ENCODE measurements at regions not wholly inside any gene's neighbourhood (a gene's known extent, or its start where the extent isn't known, plus 50 kb on each side); places are given as distances from the start of the nearest gene placed in this dataset.

DNA sequence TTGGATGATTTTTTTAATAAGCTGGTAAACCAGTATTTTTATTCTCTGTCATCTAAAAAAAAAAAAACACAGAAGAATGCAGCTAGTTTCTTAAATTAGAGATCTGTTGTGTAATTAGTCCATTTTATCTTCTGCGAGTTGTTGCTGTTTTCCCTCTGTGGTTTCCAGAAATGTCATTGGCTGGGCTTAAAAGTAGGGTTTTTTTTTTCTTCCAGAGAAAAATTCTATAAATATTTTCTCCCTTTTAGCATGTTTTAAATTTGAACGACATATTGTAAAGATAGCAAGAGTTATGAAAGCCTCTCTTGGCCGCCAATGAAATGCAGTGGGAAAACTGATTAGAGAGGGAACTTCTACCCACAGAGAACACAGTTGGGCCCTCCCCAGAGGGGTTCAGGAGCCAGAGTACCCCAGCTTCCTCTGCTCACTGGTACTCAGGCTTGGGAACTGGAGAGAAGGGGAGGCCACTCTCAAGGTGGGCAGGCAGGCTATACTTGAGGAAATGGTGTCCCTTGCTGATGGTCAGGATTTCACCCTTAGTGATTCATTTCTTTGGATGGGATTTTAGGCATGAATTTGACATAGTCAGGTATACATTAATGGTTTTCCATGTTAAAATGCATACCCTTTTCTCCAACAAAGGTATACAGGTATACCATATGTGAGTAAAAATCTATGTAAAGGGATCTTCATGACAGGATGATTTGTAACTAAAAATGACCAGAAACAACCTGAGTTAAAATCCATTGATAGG, 166.1 kb downstream of the BCOR start:
- no peak for TF ChIP-seq EZH2 (IDR thresholded peaks at IDR 0.05; ENCODE audit: borderline replicate concordance, insufficient read depth, low read length, poor library complexity, severe bottlenecking)
- TF ChIP-seq, protein P1, sequence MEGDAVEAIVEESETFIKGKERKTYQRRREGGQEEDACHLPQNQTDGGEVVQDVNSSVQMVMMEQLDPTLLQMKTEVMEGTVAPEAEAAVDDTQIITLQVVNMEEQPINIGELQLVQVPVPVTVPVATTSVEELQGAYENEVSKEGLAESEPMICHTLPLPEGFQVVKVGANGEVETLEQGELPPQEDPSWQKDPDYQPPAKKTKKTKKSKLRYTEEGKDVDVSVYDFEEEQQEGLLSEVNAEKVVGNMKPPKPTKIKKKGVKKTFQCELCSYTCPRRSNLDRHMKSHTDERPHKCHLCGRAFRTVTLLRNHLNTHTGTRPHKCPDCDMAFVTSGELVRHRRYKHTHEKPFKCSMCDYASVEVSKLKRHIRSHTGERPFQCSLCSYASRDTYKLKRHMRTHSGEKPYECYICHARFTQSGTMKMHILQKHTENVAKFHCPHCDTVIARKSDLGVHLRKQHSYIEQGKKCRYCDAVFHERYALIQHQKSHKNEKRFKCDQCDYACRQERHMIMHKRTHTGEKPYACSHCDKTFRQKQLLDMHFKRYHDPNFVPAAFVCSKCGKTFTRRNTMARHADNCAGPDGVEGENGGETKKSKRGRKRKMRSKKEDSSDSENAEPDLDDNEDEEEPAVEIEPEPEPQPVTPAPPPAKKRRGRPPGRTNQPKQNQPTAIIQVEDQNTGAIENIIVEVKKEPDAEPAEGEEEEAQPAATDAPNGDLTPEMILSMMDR (IDR thresholded peaks at IDR 0.05; ENCODE audit: poor library complexity, severe bottlenecking): no peak
- TF ChIP-seq EP300 (conservative IDR thresholded peaks at IDR 0.05; ENCODE audit: poor library complexity, severe bottlenecking): no peak
- no peak for TF ChIP-seq TAF1 (IDR thresholded peaks at IDR 0.05; ENCODE audit: low read depth)
- TF ChIP-seq MXI1 (conservative IDR thresholded peaks at IDR 0.05; ENCODE audit: poor library complexity, severe bottlenecking): no peak
- TF ChIP-seq, protein P2, sequence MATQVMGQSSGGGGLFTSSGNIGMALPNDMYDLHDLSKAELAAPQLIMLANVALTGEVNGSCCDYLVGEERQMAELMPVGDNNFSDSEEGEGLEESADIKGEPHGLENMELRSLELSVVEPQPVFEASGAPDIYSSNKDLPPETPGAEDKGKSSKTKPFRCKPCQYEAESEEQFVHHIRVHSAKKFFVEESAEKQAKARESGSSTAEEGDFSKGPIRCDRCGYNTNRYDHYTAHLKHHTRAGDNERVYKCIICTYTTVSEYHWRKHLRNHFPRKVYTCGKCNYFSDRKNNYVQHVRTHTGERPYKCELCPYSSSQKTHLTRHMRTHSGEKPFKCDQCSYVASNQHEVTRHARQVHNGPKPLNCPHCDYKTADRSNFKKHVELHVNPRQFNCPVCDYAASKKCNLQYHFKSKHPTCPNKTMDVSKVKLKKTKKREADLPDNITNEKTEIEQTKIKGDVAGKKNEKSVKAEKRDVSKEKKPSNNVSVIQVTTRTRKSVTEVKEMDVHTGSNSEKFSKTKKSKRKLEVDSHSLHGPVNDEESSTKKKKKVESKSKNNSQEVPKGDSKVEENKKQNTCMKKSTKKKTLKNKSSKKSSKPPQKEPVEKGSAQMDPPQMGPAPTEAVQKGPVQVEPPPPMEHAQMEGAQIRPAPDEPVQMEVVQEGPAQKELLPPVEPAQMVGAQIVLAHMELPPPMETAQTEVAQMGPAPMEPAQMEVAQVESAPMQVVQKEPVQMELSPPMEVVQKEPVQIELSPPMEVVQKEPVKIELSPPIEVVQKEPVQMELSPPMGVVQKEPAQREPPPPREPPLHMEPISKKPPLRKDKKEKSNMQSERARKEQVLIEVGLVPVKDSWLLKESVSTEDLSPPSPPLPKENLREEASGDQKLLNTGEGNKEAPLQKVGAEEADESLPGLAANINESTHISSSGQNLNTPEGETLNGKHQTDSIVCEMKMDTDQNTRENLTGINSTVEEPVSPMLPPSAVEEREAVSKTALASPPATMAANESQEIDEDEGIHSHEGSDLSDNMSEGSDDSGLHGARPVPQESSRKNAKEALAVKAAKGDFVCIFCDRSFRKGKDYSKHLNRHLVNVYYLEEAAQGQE (IDR thresholded peaks at IDR 0.05; ENCODE audit: borderline replicate concordance): no peak
- no peak for TF ChIP-seq SMC3 (conservative IDR thresholded peaks at IDR 0.05; ENCODE audit: poor library complexity)
